GM18508 (cell line): ENCODE measurements at regions not wholly inside any gene's neighbourhood (a gene's known extent, or its start where the extent isn't known, plus 50 kb on each side); places are given as distances from the start of the nearest gene placed in this dataset.
"Not testable (repeated sequence)": the region's sequence is repeated elsewhere in the genome, so short reads cannot be mapped to it uniquely, and the experiment has no call there.

Experiments used
- ATAC-seq: cut with Tn5 transposase; IDR thresholded peaks from one replicate; pipeline ENCODE4 v1.9.1; 2021; ENCODE audit warnings: moderate number of reproducible peaks; ENCODE audit not compliant: insufficient read depth, unreplicated experiment

DNA sequence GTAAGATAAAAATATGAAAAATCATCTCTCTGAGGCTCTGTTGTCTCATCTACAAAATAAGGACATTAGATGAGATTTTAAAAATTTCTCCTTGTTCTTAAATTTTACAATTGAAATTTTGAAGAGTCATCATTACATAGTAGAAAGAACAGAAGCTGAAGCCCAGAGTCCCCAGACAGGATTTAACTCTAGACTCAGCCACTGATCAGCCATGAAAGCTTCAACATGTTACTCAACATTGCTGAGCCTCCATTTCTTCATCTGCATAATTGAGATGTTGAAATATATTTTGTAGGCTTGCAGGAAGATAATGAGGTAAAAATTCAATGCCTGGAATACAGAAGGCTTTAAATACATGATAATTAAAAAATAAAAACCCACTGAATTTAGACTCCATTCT lies 633.3 kb downstream of the LMO4 start:
- no peak for ATAC-seq

DNA sequence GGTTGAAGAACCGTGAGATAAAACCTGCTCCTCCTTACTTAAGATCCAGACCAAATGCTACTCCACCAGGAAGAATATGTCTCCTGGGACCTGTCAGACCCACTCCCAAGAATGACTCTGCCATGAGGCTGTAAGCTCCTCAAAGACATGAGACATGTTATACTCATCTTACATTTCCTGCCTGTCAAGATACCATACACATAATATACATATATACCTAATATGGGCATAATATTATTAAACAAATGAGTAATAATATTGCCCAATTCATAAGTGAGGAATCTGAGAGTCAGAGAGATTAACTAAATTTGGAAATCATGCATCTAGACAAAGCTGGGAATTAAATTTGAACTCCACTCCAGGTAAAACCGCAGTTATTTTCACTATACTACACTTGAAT lies 634.9 kb downstream of the LMO4 start:
- no peak for ATAC-seq

DNA sequence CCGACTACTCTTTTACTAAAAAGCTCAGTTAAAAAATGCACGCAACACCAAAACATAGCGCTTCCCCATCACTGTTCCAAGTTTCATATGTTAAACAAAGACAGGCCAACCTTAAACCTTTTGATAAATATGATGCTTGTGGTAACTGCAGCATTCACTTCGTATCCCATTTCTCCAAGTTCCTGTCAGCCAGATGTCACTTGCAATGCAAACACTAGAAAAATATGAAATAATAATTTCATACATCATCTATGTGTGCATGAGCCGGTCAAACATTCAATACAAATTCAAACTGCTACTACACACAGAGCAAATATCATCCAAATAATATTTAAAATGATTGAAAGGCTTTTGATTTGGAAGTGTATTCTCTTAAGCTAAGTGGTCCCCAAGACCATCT lies 636.5 kb downstream of the LMO4 start:
- ATAC-seq: no peak

DNA sequence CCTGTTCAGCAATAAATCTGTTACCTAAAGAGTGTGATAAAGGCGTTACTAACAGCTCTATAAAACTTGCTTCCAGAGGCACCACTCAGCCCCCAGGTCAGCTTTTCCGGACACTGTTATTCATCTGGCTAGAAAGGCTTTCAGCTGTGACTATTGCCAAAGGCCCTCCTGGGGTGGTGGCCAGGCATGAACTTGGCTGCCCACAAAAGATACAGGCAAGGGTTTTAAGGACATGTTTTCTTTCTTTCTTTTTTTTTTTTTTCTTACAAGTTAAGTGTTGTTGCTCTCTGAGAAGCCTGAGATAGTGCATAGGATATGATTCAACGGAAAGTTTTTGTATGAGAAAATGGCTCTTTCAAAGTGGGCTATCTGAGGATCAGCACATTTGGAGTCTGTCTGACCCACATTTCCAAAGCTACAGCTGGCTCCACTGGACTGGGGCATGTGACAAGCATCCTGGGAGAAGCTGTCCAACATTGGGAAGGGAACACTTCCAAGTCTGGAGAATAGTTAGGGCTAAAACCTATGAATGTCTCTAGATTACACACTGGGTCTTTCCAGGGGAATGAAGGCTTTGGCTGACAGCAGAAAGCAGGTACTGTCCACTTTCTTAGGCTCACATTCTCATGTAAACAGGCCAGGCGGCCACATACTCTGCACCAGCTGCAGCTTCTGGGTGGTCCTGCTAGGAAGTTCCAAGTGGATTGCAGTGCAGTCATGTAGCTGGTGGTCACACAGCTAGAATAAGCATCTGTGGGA lies 639.7 kb downstream of the LMO4 start:
- ATAC-seq: no peak

DNA sequence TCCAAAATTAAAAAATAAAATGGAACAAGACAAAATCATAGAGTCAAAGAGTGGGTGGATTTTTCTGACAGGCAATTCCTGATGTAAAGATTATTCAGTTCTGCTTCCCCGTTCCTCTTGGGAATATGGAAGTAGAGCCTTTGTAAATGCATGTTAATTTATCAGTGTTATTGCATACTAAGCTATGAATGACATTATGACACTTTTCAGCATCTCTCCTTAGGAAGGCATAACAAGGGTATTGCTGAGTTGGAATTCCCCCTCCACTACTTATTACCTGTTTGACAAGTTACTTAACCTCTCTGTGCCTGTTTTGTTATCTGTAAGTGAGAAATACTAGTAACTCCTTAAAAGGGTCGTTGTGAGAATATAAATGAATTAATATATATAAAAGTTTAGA lies 640.4 kb downstream of the LMO4 start:
- ATAC-seq: no peak

DNA sequence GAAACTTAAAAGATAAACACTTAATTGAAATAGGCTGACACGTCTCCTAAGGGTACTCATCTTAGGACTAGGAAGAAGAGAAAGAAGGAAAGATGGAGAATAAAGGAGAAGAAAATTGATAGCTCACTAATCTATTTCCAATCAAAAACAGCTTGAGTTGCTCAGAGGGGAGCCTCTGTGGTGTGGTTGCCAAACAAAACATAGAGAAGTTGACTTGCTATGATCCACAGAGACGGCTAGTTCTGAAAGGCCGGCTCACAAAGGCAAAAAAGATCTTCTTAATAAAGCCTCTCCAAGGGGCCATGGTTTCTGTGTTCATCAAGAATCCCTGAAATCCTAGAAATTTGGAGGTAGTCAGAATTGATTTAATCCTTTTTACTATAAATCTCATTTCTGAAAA lies 644.1 kb downstream of the LMO4 start:
- ATAC-seq: no peak

DNA sequence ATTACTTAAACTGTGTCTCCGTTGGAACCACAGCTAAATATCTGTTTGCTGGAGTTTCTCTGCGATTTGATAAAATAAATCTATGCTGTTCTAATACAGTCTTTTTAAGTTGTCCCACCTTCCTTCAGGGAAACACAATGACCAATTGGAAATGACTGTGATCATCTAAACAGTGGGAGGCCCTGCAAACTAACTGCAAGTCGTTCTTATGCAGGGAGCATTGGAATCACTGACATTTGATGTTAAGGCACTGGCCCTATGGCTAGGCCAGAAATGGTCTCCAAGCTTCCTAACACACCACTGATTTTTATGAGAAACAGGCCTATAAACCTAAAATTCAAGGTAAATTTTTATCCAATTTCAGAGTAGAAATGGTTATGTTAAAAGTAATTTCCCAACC lies 645.2 kb downstream of the LMO4 start:
- no peak for ATAC-seq

DNA sequence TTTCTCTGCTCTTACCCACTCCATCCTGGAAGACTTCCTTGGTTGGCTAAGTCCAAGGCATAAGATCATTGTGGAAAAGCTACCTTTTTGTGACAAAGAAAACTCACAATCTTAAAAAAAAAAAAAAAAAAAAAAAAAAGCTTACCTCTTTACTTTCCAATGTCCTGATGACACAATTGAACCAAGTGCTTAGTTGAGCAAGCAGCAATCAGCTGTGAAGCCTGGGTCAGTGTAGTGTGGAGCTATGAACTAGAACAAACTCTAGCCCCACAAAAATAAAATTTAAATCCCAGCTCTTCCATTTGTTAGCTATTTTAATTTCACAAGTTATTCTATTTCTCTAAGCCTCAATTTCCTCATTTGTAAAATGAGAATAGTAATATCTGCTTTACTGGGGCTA lies 647.6 kb downstream of the LMO4 start:
- ATAC-seq: no peak

DNA sequence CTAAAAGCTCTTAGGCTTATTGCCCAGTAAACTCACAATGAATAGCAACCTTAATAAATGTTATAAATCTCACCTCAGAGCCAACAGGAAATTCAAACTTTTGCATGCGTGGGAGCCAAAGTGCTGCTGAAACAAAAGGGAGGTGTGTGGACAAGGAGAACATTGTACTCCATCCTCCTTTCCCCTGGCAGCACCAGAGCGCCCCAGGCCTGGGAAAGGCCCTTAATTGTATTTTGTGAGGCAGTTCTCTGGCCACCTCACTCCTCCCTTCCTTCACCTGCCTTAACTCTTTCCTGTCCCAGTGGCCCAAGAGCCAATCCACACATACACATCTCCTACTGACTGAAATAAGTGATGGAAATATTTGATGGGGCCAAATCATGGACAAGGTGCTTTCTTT lies 648.5 kb downstream of the LMO4 start:
- ATAC-seq: no peak

DNA sequence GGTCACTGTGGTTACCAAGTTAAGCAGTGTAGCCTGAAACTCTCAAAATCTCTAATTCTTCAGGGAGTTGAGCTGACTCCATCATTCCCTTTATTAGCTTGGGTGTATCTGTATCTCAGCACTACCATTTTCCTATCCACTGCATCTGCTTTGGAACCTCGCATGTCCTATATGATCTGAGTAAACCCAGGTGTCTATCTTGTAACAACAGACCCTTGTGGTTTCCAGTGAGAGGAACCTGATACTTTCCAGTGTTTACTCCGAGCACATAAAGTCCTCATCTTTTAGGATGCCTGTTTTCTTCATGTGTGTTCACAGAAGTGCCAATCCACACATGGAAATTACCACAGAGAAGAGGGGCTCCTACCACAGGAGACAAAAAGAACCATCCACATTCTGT lies 650.4 kb downstream of the LMO4 start:
- ATAC-seq: no peak

DNA sequence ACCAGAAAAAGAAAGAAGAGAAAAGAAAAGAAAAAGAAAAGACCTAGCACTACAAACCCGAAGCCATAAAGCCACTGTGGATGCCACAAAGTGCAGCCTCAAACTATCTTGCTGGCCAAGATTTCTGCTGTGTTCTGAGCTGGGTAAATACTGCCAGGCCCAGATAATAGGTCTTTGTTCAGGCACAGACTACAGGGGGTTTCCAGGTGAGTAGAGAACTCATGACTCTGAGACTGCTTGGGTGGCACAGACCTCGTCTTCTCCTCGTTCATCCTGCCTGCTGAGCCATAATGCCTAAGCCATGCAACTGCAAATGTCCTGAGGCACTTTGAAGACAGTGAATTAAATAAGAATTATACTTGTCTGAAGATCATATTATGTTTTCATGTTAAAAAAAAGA lies 651.8 kb downstream of the LMO4 start:
- no peak for ATAC-seq

DNA sequence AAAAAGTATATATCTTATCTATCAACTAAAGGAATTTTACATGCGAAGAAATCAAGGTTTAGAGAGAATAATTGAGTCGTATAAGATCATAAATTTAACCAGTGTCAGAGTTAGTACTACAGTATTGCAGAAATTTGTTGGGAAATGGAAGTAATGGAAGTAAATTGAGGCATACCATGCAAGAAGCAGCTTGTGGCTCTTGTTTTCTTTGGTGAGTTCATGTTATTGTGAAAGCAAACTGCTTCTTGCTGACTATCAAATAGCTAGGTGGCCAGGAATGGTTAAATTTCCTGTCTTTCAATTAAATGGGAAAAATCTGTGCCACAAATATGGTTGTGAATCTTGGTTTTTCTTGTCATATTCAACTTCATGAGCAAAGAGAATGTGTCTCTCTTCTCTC lies 652.7 kb downstream of the LMO4 start:
- no peak for ATAC-seq

DNA sequence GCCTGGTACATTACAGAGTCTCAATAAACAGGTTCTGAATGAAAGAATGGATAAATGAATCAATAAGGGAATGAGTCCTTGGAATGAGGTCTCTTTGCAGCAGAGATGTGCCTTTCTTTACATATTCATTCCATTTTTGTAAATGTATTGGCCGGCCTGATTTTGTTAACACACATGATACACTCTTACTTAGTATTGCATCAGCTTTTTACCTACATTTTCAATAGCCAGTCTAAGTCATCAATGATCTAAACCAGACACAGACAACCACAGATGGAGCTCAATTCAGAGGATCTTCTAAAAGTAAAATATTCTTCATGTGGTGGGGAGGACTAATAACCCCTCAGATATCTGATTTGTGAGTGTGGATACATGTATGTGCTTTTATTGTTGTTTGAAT lies 653.1 kb downstream of the LMO4 start:
- ATAC-seq: no peak

DNA sequence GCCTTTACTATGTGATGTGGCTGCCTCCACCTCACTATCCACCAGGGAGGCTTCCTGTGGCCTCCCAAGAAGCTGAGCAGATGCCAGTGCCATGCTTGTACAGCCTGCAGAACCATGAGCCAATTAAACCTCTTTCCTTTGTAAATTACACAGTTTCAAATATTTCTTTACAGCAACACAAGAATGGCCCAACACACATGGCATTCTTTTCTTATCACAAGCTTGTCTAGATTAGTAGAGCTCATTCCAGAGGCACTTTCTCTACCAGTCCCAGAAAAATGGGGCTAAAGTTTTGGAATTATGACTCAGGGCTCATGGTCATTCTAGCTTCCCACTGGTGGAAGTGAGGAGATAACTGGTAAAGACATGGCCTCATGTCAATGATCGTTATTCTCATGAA lies 655.2 kb downstream of the LMO4 start:
- no peak for ATAC-seq

DNA sequence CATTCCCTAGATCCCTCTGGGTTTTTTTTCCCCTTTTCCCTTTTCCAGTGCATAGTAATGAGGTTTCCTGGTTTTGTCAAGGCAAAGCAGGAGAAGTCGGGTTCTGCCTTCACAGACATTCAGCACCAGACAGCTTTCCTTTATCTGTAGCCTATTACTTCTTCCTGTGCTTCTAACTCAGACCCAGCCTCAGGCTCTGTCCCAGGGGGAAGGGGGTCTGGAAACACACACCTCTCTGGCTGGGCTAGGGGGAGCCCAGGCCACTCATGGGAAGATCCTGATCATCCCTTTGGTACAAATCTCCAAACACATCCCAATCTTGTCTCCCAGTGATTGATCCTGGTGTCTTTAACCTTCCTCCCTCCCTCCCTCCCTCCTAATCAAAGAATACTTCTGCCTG lies 656.4 kb downstream of the LMO4 start:
- ATAC-seq: no peak

DNA sequence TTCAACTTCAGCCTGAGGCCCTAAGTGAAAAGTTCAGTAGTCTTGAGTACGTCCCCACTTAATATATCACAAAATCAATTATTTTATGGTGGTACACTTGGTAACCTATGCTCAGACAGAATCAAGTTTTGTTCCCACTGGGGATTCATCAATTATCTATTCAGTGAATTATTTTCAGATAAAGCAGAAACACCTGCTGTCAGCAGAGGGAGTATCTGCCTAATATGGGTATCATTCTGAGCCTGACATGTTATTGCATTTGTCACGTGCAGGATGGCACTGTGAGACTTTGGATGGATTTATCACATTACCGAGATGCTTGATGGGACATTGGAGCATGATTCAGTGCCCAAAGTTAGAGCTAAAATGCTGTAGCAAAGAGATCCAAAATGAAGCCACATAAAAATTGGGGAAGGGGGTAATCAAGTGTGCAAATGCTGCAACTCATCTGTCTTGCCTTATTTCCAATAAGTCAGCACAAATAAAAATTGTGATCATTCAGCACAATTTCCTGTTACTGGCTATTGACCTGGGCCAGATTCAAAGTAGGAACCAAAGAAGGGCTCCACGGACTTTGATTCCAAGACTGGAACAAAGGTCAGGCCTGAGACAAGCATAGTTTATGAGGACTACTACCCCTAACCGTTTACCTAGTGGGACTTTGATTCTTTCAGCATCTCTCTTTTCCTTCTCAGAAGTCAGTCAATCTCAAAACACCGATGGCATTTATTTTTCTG lies 657.6 kb downstream of the LMO4 start:
- ATAC-seq: no peak

DNA sequence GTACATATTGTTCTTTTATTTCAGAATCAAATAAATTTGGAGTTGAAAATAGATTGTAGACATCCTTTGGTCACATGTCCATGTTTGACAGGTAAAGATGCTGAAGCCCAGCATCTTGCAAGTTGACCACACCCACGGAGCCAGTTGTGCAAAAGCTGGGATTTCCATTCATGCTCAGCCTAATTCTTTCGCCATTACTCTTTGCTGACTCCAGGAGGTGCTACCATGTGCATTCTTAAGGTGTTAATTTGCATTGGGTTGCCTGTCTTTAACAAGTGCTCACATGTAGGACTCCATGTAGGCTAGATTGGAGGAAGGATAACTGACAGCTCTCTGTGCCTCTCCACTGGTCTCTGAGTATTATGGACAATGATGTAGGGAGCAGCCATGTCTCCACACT lies 660.7 kb downstream of the LMO4 start:
- ATAC-seq: no peak

DNA sequence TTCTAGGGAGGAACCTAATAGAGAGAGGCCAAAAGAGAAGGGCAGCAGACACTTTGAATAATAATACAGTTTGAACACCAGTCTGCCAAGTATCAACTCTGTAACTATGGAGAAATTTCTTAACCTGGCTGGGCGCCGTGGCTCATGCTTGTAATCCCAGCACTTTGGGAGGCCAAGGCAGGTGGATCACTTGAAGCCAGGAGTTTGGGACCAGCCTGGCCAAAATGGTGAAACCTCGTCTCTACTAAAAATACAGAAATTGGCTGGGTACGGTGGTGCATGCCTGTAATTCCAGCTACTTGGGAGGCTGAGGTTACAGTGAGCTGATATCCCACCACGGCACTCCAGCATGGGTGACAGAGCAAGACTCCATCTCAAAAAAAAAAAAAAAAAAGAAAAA lies 663.9 kb downstream of the LMO4 start:
- not testable (repeated sequence) for ATAC-seq

DNA sequence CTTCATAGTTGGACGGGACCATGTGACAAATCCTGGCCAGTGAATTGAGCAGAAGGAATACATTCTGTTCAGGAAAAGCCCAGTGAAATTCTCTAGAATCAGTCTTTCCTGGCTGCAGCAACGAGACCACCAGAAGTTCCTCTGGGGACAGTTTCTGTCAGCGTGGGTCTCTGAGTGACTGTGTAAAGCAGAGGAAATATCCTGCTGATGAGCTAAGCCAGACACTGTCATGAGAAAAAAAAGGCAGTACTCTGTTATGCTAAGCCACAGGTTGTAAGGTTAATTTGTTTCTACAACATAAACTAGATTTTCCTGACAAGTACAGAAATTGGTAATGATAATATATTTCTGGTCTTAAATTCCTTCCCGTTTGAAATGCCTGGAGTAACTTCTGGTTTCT lies 664.4 kb downstream of the LMO4 start:
- ATAC-seq: no peak

DNA sequence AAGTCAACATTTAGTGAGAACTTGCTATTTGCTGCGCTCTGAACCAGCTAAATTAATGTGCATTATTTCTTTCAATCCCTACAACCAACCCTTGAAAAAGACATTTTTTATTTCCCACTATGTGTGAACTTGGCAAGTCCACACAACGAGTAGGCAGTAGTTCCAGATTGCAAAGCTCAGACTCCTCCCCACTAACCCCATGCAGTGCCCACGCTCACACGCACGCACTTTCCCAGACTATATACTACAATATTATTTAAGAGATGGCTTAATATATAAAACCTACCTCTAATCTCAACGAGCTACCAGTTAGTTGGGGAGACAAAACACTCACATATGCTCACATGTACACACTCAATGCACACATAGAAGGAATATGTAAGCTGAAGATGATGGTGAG lies 671.2 kb downstream of the LMO4 start:
- ATAC-seq: no peak

DNA sequence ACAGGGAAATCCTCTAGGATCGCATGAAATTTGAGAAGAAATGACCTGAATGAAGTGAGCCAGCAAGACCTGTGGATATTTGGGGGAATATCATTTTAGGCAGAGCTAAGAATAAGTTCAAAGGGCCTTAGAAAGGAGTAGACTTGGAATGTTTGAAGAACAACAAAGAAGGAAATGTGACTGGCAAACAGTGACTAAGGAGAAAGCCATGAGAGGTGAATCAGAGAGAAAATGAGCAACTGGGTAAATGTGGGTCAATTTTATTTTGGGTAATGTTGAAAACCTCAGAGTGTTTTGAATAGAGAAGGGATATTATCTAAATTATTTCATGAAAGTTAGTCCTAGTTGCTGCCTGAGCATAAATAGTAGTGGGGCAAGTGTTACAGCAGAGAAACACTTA lies 672.8 kb downstream of the LMO4 start:
- no peak for ATAC-seq

DNA sequence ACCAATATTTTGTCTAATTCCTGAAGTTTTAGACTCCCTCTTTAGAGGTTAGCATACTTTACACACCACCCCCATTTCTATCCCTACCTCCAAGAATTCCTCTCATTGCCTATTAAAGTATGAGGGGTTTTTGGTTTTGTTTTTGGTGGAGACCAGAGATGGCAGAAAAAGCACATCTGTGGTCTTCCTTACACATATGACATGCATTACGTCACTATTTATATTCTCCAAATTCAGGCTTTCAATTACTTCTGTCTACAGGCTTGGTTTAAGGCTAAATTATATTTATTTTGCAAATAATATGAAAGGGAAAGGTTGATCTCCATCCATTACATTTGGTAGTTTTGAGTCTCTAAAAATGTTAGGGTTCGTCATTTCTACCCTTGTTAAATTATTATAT lies 674.6 kb downstream of the LMO4 start:
- ATAC-seq: no peak
